ENCODE measurements at regions not wholly inside any gene's neighbourhood (a gene's known extent, or its start where the extent isn't known, plus 50 kb on each side); places are given as distances from the start of the nearest gene placed in this dataset.

DNA sequence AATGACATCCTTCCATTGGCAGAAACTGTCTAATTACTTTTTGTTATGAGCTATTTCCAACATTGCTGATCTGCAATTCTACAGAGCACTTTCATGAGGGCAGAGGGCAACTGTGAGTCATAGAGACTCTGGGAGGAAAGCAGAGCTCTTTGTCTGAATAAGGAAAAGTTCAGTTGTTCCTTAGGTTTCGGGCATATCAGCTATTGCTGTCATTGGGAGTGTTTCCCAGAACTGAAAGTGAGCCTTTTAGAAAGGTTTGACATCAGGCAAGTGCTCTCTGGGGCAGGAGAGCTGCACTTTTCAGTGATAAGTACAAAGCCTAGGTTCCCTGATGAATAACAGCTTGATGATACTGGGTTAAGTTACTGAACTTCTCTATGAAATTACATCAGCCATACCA lies 119.2 kb upstream of the EDNRA start:
- TF ChIP-seq, protein P1, sequence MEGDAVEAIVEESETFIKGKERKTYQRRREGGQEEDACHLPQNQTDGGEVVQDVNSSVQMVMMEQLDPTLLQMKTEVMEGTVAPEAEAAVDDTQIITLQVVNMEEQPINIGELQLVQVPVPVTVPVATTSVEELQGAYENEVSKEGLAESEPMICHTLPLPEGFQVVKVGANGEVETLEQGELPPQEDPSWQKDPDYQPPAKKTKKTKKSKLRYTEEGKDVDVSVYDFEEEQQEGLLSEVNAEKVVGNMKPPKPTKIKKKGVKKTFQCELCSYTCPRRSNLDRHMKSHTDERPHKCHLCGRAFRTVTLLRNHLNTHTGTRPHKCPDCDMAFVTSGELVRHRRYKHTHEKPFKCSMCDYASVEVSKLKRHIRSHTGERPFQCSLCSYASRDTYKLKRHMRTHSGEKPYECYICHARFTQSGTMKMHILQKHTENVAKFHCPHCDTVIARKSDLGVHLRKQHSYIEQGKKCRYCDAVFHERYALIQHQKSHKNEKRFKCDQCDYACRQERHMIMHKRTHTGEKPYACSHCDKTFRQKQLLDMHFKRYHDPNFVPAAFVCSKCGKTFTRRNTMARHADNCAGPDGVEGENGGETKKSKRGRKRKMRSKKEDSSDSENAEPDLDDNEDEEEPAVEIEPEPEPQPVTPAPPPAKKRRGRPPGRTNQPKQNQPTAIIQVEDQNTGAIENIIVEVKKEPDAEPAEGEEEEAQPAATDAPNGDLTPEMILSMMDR (IDR thresholded peaks at IDR 0.05), result no peak
- no peak for TF ChIP-seq POLR2A (IDR thresholded peaks at IDR 0.05)
